HG02759 (cell line): ENCODE measurements at regions not wholly inside any gene's neighbourhood (a gene's known extent, or its start where the extent isn't known, plus 50 kb on each side); places are given as distances from the start of the nearest gene placed in this dataset.

Experiments
- ATAC-seq: cut with Tn5 transposase; IDR thresholded peaks from one replicate; pipeline ENCODE4 v1.9.1; 2021; ENCODE audit warnings: mild to moderate bottlenecking, moderate library complexity; ENCODE audit not compliant: unreplicated experiment

DNA sequence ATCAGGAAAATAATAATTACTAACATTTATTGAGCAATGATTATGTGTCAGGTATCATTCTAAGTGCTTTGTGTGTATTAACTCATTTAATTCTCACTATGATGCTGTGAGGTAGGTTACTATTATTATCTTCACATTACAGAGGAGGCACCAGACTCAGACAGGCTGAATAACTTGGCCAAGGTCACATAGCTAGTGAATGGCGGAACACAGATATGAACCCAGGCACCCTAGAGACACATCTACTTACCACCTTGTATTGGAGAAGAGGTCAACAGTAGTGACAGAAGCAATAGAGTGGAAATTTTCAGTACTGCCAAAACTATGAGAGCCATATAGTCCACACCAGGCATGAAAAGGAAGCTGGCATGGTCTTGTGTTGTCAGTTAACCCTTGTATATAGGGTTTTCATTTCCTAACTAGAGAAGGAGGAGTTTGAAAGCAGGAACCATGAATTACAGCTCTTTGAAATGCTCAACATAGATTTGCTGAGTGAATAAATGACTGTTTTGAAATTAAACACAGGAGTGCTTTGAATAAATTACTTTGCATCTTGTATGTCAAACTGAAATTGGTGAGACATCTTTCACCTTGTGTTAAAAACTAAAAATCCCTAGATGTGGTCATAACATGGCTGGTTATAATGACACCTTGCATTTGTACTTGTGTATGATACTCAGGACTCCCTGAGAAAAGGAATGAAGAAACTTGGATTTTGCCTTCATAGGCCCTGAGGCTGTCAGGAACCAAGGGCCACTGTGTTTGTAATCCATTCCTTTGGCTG, 71.8 kb downstream of the RTL9 start:
- ATAC-seq = no peak

DNA sequence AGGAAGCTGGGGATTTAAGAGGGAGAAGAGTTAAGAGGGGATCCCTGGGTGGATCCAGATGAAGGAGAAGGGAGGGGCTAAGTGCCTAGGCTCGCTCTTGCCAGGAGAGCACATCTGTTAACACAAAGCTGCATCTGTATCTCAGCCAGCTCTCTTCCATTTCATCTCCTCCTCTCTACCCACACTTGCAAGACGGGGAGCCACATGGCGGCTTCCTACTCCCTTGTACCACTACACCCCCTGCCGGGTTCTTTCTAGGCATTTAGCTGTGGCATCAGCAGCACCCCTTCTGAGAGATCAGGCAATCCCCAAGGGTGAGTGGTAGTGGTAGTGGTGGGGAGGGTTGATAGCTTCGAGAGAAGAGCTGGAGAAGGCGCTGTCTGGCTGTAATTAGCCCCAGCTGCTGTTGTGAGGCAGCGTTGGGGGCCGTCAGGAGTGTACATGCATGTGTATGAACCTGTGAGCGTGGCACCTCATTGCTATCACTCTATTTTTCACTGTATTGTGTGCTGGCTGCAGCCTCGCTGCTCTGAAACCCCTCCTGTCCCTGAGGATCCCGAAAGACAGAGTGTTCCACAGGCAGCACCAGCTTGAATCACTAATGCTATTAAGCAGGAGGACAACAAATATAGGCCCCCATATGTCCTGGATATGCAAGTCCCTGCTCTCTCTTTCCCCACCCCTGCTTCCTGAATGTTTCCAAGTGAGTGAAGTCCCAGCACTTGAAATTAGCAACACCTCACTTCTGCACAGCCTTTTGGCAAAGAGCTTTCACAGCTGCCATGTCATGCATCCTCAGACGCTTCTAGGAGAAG, 73.7 kb downstream of the RTL9 start:
- ATAC-seq = no peak

DNA sequence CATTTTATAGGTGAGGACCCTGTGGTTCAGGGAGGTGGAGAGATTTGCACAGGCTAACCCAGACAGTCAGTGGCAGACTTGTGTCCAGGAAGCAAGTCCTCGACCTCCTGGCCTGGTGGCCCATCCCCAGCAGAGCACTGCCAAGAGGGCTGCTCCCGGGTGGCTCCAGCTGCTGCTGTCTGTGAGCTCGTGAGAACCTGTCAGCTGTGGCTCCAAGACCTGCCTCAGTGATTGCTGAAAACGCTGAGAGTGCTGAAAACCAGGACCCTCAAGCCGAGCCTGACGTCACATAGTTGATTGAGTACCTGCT, 74.2 kb downstream of the RTL9 start:
- ATAC-seq = no peak

DNA sequence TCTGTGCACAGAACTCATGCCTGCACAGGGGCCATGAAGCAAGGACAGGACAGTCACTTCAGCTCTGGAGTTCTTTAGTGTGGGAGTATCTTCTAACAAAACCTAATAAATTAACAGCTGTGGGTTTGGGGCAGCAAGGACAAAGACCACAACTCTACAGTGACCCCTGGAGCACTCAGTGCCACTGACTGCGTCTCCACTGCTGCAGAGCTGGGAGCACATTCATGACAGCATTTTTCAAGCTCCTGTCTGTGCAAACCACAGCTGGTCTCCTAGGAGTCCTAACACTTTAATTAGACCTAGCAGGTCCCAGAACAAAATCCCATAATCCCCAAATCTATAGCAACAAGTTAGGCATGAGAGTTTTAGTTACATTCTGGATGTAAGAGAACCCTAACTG, 76.5 kb downstream of the RTL9 start:
- no peak for ATAC-seq

DNA sequence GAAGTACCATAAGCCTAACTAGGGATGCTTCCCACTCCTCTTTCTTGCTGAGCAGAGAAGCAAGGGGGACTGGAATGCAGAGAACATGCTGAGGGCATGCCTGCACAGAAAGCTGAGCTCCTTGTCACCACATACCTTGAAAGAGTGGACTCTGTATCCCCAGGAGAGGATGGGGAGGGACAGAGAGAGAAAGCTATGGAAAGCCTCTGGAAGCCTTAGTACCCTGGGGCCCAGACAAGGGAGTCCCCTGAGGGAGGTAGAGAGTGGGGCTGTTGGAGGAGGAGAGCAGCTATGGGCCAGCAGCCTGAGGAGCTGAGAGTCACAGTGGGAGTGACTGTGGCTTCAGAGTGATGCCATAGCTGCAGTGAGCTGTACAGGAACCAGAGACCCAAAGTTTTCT, 77.9 kb downstream of the RTL9 start:
- ATAC-seq = no peak

DNA sequence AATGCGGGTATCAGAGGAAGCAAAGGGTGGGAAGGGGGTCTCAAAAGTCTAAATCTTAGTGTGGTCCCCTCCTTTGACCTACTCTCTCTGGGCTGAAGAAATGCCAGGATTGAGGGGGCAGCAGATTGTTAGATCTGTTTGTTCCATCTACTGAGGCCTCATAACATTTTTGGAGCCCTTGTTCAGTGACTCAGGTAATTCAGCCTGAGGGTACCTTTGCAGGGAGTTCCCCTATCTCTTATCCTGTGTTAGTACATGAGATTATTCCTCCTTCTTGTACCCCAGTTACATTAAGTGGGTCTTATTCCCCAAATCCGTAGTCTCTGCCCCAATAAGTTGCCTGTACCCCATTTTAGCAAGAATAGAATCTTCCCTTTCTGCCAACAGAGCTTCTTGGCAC, 79.0 kb downstream of the RTL9 start:
- no peak for ATAC-seq

DNA sequence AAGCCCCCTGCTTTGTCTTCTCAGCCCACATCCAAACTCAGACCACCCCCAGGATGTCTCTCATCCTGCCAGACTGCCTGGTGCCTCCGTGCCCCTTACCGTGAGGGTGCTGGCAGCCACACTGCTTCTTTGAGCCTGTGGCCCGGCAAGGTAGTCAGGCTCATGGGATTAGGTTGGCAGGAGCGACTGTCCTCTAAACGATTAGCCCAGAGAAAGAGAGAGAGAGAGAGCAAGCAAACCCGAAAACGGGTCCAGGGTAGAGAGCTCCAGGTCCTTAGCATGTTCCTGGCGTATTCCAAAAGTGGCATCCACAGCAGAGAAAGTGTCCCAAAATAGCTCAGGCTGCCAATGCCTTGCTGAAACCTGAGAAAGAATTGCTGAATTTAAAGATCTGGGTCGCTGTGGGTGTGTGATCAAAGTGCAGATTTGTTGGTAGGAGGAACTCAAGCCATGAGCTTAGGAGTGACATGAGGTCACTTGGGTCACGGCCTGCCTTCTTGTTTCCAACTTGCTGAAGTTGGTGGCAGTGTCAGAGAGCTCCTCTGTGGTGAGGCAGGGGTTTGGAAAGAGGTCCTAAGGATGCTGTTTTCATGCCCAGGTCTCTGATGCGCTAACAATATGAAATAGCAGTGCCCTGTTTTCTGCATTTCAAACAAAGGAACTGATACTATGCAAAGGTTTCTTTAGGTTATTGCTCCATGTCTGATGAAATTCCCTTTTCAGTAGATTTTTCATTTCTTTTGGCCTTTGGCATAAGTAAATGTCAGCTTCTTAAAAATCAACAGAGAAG, 81.6 kb downstream of the RTL9 start:
- ATAC-seq = no peak

DNA sequence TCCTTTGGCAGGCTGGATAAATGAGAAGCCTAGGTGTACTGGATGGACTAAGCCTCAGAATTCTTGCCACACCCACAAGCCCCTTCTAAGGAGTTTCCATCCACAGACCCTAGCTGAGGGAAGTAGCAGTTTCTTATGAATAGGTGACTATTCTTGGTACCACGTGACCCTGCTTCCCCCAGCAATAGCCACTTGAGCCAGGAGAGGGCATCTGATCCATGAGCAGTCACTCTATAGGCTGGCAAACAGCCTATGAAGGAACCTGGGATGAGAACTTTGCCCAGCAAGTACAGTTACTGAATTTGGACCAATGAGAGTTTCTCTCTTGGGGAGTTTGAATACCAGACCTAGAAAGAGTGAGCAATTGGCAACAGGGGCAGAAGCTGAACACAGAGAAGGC, 84.0 kb downstream of the RTL9 start:
- peak; percentile 80 for ATAC-seq

DNA sequence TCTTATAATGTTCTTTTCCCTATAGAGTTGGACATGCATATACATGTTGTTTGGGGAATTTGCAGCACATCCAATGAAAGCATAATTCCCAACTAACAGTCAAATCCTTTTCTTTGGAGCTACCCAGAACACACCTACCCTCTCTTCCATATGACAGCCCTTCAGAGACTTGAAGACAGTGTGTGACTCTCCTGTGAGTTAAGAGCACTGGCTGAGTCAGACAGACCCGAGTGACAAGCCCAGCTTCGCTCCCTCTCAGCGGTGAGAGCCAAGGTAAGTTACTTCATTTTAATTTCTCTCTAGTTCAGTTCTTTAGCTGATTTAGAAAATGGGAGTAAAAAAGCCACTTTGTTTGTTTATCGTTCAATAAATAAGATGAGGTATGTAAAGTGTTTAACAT, 86.3 kb downstream of the RTL9 start:
- ATAC-seq = no peak

DNA sequence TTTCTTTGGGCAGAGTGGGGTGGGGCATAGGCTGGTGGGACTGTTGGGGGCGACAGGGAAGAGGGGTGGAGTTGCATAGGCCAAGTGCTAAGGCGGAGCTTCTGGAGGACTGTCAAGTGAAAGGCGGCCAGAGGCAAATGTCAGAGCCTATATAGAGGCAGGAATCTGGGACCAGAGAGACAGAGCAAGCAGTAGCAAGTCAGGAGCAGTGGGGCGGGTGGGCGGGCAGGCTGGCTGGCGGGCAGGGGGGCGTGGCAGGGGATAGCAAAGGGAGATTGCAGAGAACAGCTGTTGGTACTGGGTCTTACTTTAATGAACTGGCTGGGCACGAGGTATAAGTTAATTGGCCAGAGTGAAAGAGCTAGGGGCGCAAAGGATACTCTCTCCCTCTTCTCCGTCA, 89.8 kb downstream of the RTL9 start:
- ATAC-seq = no peak

DNA sequence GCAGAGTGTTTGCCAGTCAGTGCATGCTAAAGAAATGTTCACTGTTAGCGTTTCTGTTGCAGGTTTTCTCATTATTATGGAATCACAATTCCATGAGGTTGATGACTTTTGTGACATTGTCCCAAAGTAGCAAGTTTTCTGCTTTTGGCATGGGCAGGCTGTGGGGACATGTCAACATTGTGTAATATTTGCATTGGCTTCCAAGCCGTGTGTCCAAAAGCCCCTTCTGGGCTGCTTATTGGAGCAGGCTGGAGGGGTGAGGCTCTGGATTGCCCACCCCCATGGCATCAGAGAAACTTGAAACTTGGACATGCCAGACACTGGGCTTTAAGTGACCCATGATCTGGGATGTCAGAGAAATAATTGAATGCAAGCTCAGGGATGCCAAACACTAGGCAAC, 90.7 kb downstream of the RTL9 start:
- ATAC-seq = no peak

DNA sequence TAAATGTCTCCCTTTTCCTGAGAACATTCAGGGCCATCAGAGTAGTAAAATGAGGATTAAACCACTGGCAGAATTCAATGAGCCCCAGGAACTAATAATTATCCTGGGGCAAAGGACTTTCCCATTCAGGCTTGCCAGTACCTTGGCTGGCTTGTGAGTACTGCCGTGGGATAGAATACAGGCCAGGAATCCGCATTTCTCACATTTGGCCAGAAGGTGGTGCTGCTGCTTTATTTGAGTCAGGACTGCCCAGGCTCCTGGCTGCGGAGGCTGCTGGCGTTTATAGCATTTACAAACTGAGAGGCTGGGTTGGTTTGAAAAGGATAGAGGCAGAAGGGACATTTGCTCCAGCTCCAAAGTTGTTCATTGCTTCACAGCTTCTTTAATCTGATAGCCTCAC, 91.4 kb downstream of the RTL9 start:
- peak; percentile 89 for ATAC-seq

DNA sequence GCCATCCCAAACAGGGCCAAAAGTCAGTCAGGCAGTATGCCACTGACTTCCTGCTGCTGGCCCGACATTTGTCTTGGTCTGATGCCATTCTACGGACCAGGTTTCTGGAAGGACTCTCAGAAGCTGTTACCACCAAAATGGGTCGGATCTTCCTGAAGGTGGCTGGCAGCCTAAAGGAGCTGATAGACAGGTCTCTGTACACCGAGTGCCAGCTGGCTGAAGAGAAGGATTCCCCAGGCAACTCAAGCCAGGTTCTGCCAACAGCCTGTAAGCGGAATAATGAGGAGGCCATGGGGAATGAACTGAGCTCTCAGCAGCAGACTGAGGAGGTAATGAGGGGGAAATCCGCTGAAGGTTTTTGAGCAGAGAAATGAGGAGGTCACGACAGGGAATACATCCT, 95.7 kb downstream of the RTL9 start:
- no peak for ATAC-seq

DNA sequence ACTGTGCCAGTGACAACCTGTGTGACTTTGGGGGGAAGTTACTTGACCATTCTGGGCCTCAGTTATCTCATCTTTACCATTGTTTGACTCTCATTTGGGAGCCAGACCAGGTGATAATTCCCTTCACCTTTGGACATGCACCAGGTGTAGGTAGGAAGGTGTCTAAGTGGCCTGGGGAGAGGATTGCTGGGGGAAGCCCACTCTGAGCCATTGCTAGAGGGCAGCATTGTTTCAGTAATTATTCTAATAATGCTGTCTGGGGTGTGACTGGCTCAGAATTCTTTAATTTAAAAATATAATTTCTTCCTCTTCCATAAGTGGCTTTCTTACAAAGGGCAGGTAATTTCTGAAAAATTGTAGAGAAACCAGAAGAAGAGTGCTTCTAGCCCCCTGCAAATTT, 104.3 kb downstream of the RTL9 start:
- ATAC-seq = no peak

DNA sequence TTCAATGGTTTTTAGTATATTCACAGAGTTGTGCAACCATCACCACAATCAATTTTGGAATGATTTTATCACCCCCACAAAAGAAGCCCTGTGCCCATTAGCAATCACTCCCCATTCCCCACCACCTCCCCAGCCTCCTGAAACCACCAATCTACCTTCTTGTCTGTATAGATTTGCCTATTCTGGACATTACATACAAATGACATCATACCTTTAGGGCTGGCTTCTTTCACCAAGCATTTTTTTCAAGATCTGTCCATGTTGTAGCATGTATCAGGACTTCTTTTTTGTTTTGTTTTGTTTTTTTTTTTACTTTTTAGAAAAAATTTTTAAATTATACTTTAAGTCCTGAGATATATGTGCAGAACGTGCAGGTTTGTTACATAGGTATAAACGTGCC, 108.1 kb downstream of the RTL9 start:
- no peak for ATAC-seq

DNA sequence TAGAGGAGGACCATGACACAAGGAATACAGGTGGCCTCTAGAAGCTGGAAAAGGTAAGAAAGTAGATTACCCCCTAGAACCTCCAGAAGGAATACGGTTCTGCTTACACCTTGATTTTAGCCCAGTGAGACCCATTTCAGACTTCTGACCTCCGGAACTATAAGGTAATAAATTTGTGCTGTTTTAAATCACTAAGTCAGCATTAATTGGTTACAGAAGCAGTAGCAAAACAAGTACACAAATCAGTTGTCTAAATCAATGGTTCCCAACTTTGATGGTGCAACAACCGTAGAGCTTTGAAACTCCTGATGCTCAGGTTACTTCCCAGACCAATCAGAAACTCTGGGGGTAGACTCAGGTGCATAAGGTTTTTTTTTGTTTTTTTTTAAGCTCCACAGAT, 113.6 kb downstream of the RTL9 start:
- no peak for ATAC-seq

DNA sequence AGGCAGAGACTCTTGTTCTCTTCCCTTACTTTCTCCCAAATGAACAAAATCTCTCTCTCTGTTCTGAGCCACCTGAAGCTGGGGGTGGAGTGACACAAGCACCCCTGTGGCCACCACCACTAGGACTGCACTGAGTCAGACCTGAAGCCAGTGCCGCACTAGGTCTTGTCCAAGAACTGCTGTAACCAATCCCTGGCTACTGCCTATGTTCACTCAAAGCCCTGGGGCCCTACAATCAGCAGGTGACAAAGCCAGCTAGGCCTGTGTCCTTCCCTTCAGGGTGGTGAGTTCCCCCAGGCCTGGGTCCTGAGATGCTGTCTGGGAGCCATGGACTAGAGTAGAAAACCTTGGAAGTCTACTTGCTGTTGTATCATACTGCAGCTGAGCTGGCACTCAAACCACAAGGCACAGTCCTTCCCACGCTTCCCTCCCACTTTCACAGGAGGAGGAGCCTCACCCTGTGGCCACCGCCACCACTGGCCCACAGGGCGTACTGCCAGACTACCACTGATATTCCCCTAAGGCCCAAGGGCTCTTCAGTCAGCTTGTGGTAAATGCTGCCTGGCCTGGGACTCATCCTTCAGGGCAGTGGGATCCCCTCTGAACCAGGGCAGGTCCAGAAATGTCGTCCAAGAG, 119.1 kb downstream of the RTL9 start:
- no peak for ATAC-seq

DNA sequence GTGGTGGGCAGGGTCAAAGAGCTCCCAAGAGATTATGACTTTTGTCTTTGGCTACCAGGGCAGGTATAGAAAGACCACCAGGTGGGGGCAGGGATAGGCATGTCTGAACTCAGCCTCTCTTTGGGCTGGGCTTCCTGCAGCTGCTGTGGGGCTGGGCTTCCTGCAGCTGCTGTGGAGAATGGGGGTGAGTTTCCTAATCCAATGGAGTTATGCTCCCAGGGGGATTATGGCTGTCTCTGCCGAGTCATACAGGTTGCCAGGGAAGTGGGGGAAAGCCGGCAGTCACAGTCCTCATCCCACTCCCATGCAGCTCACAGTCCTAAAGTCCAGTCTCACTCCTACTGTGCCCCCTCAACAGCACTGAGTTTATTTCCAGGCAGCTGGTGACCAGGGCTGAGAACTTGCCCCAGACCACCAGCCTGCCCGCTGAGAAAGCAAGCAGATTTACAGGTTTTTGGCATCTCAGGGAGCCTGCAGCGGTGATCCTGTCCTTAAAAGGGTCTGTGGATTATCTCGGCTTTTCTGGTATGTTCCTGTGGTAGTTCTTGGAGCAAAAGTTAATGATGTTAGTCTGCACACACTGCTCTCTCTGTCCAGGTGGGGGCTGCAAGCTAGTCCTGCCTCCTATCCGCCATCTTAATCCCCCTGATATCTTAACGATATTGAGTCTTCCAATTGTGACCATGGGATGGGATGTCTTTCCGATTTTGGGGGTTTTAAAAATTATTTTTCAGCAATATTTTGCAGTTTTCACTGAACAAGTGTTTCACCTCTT, 133.4 kb downstream of the RTL9 start:
- ATAC-seq = no peak

DNA sequence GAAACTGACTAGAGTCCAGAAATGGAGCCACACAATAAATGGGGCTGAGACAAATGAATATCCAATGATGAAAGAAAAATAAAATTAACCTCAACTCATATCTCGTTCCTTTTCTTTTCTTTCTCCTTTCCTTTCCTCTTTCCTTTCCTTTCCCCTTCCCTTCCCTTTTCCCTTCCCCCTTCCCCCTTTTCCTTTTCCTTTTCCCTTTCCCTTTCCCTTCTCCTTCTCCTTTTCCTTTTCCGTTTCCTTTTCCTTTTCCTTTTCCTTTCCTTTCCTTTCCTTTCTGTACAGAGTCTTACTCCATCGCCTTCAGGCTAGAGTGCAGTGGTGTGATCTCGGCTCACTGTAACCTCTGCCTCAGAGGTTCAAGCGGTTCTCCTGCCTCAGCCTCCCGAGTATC, 146.3 kb downstream of the RTL9 start:
- ATAC-seq = no peak

DNA sequence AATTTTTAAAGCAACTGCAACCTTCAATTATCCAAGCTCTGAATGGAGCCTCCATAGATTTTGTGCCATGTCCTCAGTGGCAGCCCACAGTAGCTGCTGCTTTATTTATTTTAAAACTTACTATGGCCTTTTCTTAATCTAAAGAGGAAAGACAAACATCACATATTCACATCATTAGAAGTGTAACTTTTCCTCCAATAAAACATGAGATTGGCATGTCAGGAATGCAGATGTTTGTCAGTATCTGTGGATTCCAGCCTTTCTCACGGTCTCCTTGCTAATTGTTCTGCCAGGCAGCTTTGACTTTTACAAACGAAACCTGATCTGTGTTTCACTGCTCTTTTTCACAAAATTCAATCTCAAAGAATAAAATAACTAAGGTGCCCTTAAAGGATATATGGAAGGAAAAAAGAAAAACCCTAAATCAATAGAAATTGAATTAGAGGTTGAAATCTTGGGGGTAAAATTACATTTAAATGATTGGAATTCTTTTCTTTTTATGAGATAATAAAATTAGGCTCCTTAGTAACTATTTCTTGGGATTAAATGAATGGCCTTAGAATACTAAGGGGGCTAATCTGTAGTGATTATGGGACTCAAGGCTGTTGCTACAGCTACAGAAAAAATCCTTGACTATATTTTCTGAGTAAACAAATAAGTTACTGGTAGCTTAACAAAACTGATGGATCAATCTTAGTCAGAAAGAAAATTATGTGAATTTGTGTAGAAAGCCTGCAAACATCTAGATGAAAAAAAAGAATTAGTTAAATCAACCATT, 151.3 kb downstream of the RTL9 start:
- no peak for ATAC-seq
